ENCODE measurements at regions not wholly inside any gene's neighbourhood (a gene's known extent, or its start where the extent isn't known, plus 50 kb on each side); places are given as distances from the start of the nearest gene placed in this dataset.

DNA sequence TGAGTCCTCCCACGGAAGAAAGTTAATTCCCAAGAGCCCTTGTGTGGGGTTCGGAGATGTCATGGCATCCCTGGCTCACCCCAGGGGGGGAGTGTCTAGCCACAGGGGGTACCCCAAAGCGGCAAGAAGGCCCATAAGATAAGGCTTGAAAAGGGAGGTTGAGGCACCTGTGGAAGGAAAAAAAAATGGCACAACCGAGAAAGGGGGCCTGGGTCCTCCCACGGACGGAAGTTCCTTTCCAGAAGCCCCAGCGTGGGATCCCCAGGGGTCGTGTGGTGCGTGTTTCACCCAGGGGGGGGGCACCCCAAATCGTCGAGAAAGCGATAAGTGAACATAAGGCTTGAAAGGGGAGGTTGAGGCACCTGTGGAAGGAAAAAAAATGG lies 266.7 kb downstream of the ALG10 start (continued):
- TF ChIP-seq, protein P1, sequence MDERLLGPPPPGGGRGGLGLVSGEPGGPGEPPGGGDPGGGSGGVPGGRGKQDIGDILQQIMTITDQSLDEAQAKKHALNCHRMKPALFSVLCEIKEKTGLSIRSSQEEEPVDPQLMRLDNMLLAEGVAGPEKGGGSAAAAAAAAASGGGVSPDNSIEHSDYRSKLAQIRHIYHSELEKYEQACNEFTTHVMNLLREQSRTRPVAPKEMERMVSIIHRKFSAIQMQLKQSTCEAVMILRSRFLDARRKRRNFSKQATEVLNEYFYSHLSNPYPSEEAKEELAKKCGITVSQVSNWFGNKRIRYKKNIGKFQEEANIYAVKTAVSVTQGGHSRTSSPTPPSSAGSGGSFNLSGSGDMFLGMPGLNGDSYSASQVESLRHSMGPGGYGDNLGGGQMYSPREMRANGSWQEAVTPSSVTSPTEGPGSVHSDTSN (CRISPR knock-in tag; IDR thresholded peaks at IDR 0.05), result no peak
- TF ChIP-seq, protein P2, sequence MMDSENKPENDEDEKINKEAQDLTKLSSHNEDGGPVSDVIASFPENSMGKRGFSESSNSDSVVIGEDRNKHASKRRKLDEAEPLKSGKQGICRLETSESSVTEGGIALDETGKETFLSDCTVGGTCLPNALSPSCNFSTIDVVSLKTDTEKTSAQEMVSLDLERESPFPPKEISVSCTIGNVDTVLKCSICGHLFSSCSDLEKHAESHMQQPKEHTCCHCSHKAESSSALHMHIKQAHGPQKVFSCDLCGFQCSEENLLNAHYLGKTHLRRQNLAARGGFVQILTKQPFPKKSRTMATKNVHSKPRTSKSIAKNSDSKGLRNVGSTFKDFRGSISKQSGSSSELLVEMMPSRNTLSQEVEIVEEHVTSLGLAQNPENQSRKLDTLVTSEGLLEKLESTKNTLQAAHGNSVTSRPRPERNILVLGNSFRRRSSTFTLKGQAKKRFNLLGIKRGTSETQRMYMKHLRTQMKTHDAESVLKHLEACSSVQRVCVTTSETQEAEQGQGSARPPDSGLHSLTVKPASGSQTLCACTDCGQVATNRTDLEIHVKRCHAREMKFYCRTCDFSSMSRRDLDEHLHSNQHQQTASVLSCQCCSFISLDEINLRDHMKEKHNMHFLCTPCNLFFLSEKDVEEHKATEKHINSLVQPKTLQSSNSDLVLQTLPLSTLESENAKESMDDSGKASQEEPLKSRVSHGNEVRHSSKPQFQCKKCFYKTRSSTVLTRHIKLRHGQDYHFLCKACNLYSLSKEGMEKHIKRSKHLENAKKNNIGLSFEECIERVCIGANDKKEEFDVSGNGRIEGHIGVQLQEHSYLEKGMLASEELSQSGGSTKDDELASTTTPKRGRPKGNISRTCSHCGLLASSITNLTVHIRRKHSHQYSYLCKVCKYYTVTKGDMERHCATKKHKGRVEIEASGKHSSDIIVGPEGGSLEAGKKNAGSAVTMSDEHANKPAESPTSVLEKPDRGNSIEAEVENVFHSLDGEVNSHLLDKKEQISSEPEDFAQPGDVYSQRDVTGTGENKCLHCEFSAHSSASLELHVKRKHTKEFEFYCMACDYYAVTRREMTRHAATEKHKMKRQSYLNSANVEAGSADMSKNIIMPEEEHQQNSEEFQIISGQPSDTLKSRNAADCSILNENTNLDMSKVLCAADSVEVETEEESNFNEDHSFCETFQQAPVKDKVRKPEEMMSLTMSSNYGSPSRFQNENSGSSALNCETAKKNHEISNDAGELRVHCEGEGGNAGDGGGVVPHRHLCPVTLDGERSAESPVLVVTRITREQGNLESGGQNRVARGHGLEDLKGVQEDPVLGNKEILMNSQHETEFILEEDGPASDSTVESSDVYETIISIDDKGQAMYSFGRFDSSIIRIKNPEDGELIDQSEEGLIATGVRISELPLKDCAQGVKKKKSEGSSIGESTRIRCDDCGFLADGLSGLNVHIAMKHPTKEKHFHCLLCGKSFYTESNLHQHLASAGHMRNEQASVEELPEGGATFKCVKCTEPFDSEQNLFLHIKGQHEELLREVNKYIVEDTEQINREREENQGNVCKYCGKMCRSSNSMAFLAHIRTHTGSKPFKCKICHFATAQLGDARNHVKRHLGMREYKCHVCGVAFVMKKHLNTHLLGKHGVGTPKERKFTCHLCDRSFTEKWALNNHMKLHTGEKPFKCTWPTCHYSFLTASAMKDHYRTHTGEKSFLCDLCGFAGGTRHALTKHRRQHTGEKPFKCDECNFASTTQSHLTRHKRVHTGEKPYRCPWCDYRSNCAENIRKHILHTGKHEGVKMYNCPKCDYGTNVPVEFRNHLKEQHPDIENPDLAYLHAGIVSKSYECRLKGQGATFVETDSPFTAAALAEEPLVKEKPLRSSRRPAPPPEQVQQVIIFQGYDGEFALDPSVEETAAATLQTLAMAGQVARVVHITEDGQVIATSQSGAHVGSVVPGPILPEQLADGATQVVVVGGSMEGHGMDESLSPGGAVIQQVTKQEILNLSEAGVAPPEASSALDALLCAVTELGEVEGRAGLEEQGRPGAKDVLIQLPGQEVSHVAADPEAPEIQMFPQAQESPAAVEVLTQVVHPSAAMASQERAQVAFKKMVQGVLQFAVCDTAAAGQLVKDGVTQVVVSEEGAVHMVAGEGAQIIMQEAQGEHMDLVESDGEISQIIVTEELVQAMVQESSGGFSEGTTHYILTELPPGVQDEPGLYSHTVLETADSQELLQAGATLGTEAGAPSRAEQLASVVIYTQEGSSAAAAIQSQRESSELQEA (CRISPR knock-in tag; IDR thresholded peaks at IDR 0.05; ENCODE audit: not compliant biosample characterization), result no peak
- TF ChIP-seq ZNF737 (CRISPR knock-in tag; IDR thresholded peaks at IDR 0.05; ENCODE audit: borderline replicate concordance) (no peak), ZNF24 (IDR thresholded peaks at IDR 0.05) (no peak), ZNF431 (CRISPR knock-in tag; IDR thresholded peaks at IDR 0.05; ENCODE audit: borderline replicate concordance, low read depth) (no peak)

All from HepG2 (cell line).